ENCODE measurements at regions not wholly inside any gene's neighbourhood (a gene's known extent, or its start where the extent isn't known, plus 50 kb on each side); places are given as distances from the start of the nearest gene placed in this dataset.

GRCh38 chr9:81250606-81251005, 438.7 kb downstream of the TLE1 start:
- ChIA-PET CTCF (no interaction called here), POLR2A (no interaction called here)

GRCh38 chr9:81250041-81250440, 439.3 kb downstream of the TLE1 start:
- TF ChIP-seq CTCF (IDR thresholded peaks at IDR 0.05; ENCODE audit: insufficient read depth, low read length, missing control alignments) = no peak
- DNase-seq (ENCODE audit: low read depth, low spot score) = no peak
- POLR2A ChIA-PET = no interaction called here
- CTCF ChIA-PET = no interaction called here
- H3K4me3 ChIP-seq (ENCODE audit: low read depth, low read length) = no peak overlapping the region

More at GRCh38 chr9:81250606-81251005, 438.7 kb downstream of the TLE1 start:
- no peak for TF ChIP-seq CTCF (IDR thresholded peaks at IDR 0.05; ENCODE audit: insufficient read depth, low read length, missing control alignments)
- no peak for DNase-seq (ENCODE audit: low read depth, low spot score)
- no peak overlapping the region for H3K4me3 ChIP-seq (ENCODE audit: low read depth, low read length)

GRCh38 chr9:81245254-81245956, 443.9 kb downstream of the TLE1 start:
- H3K4me3 ChIP-seq (ENCODE audit: low read depth, low read length) = no peak overlapping the region
- ChIA-PET POLR2A (no interaction called here), CTCF (no interaction called here)
- no peak for TF ChIP-seq CTCF (IDR thresholded peaks at IDR 0.05; ENCODE audit: insufficient read depth, low read length, missing control alignments)
- DNase-seq (ENCODE audit: low read depth, low spot score) = no peak

GRCh38 chr9:81244631-81245030, 444.7 kb downstream of the TLE1 start:
- H3K4me3 ChIP-seq (ENCODE audit: low read depth, low read length) = no peak overlapping the region
- CTCF ChIA-PET = no interaction called here
- POLR2A ChIA-PET = no interaction called here
- TF ChIP-seq CTCF (IDR thresholded peaks at IDR 0.05; ENCODE audit: insufficient read depth, low read length, missing control alignments) = no peak
- DNase-seq (ENCODE audit: low read depth, low spot score) = no peak

- no peak overlapping the region for H3K4me3 ChIP-seq (ENCODE audit: low read depth, low read length)
- ChIA-PET POLR2A (no interaction called here), CTCF (interaction anchor here (0.6 kb wide), 1 partner anchor 637 kb away, joined by 3 read pairs; no protein-coding TSS in a partner anchor)
- no peak for TF ChIP-seq CTCF (IDR thresholded peaks at IDR 0.05; ENCODE audit: insufficient read depth, low read length, missing control alignments)
- DNase-seq (ENCODE audit: low read depth, low spot score) = no peak
These were observed 446.5 kb downstream of the TLE1 start for GRCh38 chr9:81242866-81243265.

GRCh38 chr9:81239388-81239787, 450.0 kb downstream of the TLE1 start:
- no peak for DNase-seq (ENCODE audit: low read depth, low spot score)
- H3K4me3 ChIP-seq (ENCODE audit: low read depth, low read length) = no peak overlapping the region
- ChIA-PET POLR2A (no interaction called here), CTCF (no interaction called here)
- TF ChIP-seq CTCF (IDR thresholded peaks at IDR 0.05; ENCODE audit: insufficient read depth, low read length, missing control alignments) = no peak
